Heart left ventricle (tissue), 16 donors: ENCODE measurements at regions not wholly inside any gene's neighbourhood (a gene's known extent, or its start where the extent isn't known, plus 50 kb on each side); places are given as distances from the start of the nearest gene placed in this dataset.
A peak's percentile ranks its signal among the peaks of the same experiment; 100 is the strongest.

Experiments used
- ATAC-seq, 4 donors: fragments of 200-7000 bp; cut with Tn5 transposase; one replicate each; pipeline ENCODE4 v1.9.1; 2020 to 2022; ENCODE audit warnings: moderate library complexity in 4 of 4, mild to moderate bottlenecking in 3 of 4, moderate number of reproducible peaks in 1 of 4
- DNase-seq, 5 donors: peaks; one replicate each; pipeline ENCODE4 v3.0.0-alpha.2; 2020
- H3K27ac ChIP-seq, 12 donors: fragments of 200-600 bp; sonication (generic) in 4 of 12; one replicate each; pipeline versions ENCODE4 v1.5.0 to v1.8.0; 2016 to 2022; ENCODE audit warnings: mild to moderate bottlenecking in 2 of 12
- H3K27me3 ChIP-seq, 9 donors: fragments of 200-600 bp; sonication (generic) in 2 of 9; one replicate each; pipeline versions ENCODE4 v1.5.1 to v1.8.0; 2016 to 2022; ENCODE audit warnings: mild to moderate bottlenecking in 3 of 9
- H3K36me3 ChIP-seq, 9 donors: fragments of 200-600 bp; sonication (generic) in 2 of 9; one replicate each; pipeline versions ENCODE4 v1.5.0 to v1.8.0; 2018 to 2022; ENCODE audit warnings: mild to moderate bottlenecking in 2 of 9
- H3K4me1 ChIP-seq, 12 donors: fragments of 200-600 bp; sonication (generic) in 4 of 12; one replicate each; pipeline versions ENCODE4 v1.5.0 to v1.8.0; 2016 to 2022; ENCODE audit warnings: mild to moderate bottlenecking in 3 of 12
- H3K4me3 ChIP-seq, 12 donors: fragments of 200-600 bp; sonication (generic) in 4 of 12; one replicate each; pipeline versions ENCODE4 v1.5.0 to v1.8.0; 2017 to 2022; ENCODE audit warnings: mild to moderate bottlenecking in 9 of 12, moderate library complexity in 4 of 12
- H3K9me3 ChIP-seq, 12 donors: fragments of 200-600 bp; sonication (generic) in 4 of 12; one replicate each; pipeline versions ENCODE4 v1.5.0 to v1.8.0; 2016 to 2022; ENCODE audit warnings: mild to moderate bottlenecking in 1 of 12
- CTCF ChIP-seq, 12 donors: fragments of 200-600 bp; sonication (generic) in 4 of 12; IDR thresholded peaks; one replicate each; pipeline versions ENCODE4 v1.5.0 to v1.8.0; 2018 to 2022; ENCODE audit warnings: antibody characterized with exemption in 12 of 12, mild to moderate bottlenecking in 5 of 12
- POLR2A ChIP-seq, 2 donors: fragments of 450-650 bp; IDR thresholded peaks; one replicate each; pipeline ENCODE4 v1.6.1; 2017; ENCODE audit warnings: antibody characterized with exemption in 2 of 2, mild to moderate bottlenecking in 2 of 2, moderate library complexity in 2 of 2
- WGBS, 4 donors: extraction: QIAGEN DNeasy Blood & Tissue Kit in 2 of 4; methylation state at CpG; one replicate each; pipeline versions ENCODE4 v1.1.5 to v1.1.7; 2013 to 2018; 5-methylcytosine and 5-hydroxymethylcytosine counted together
- intact Hi-C, 10 donors: fragments of 100-400 bp; cut with DNase I; formaldehyde crosslinking; loops; one replicate each; pipeline versions ENCODE4 v1.11.1 to v1.14.2; 2022
- donor health status: ischemic (EF 13 %, LVEDD 7.1; RV severe dilation, severe dysfunction).
- donor health status: healthy with polysubstance abuse.
- donor health status: DM: no; HTN: yes; CAD: no.
- donor health status: DM: no; HTN: no; CAD: no.
- donor health status: ischemic (EF 25% LVEDD 6.9; RV normal size, moderate dysfunction).
- donor health status: ischemic (EF 25% LVEDD 5.7; RV mildly dilated, moderate dysfunction).
- donor health status: healthy.
- donor health status: DM: yes; HTN: yes; CAD: no.
- donor health status: ischemic (EF 35%, LVEDD 5.7; RV mildly dilated, moderate dysfunction).
- donor health status: nonischemic (EF 11% LVEDD 7.7; RV severe dilation, severe dysfunction).
- donor health status: DM: yes; HTN: yes; CAD: no.
- donor health status: PGD.
- donor health status: ischemic (EF 29% LVEDD 5.4; RV normal size, mild dysfunction).
- donor health status: nonischemic (EF 23%, LVEDD 6.1; RV moderate dilation, normal function).

GRCh38 chr2:38178556-38179419 lies 102.8 kb upstream of the CYP1B1 start:
- Histone ChIP-seq H3K36me3 (no peaks in the 10 kb centered on the region), H3K4me3 (no peak overlapping the region), H3K4me1 (peaks cover 0 to 54% (median 2%) of the 10 kb centered on the region in 12 donors), H3K27me3 (no peaks in the 10 kb centered on the region), H3K9me3 (no peaks in the 10 kb centered on the region), H3K27ac (peak overlapping the region; percentile 11 to 86 (median 44))
- peak; percentile 51 to 63 (median 55) for ATAC-seq
- 48 to 61% (median 53%) methylated on average over 5 of the region's 5 CpGs for WGBS, 4 donors
- TF ChIP-seq CTCF (IDR thresholded peaks at IDR 0.05) = no peak
- no peak for TF ChIP-seq POLR2A (IDR thresholded peaks at IDR 0.05)
- intact Hi-C loops = loop anchor here in 1 of 10 donors (10.0 kb wide), 1 partner anchor 56 kb away; no protein-coding TSS in a partner anchor
- peak in 2 of 5 donors; percentile 33 to 35 for DNase-seq

DNA sequence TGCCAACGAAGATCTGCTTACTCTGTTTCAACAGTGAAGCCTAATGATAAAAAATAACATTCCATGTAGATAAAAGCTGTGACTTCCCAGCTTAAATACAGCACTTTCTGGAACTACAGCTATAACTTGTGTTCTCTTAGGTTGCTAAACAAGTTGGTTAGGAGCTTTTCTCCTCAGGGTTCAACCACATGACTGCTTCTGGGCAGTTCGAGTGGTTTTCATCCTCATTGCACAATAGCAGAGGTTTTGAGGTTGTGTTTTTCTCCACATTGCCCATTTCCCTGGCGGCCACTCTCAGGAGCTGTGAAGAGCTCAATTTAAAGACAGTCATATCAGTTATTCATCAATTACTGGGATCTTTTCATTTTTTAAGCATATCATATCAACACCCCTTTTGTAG lies 102.2 kb upstream of the CYP1B1 start:
- no peak overlapping the region for H3K4me3 ChIP-seq
- DNase-seq (peak in 2 of 5 donors; percentile 34 to 43), ATAC-seq (peak; percentile 39 to 70 (median 52))
- peak overlapping the region; percentile 11 to 86 (median 44) for H3K27ac ChIP-seq
- no peaks in the 10 kb centered on the region for H3K9me3 ChIP-seq
- 69 to 73% (median 71%) methylated on average over 3 of the region's 3 CpGs for WGBS, 4 donors
- TF ChIP-seq CTCF (IDR thresholded peaks at IDR 0.05) (no peak), POLR2A (IDR thresholded peaks at IDR 0.05) (no peak)
- intact Hi-C loops = loop anchor here in 1 of 10 donors (10.0 kb wide), 1 partner anchor 57 kb away; no protein-coding TSS in a partner anchor
- peaks cover 0 to 59% (median 2%) of the 10 kb centered on the region in 12 donors for H3K4me1 ChIP-seq
- no peaks in the 10 kb centered on the region for H3K36me3 ChIP-seq
- no peaks in the 10 kb centered on the region for H3K27me3 ChIP-seq

DNA sequence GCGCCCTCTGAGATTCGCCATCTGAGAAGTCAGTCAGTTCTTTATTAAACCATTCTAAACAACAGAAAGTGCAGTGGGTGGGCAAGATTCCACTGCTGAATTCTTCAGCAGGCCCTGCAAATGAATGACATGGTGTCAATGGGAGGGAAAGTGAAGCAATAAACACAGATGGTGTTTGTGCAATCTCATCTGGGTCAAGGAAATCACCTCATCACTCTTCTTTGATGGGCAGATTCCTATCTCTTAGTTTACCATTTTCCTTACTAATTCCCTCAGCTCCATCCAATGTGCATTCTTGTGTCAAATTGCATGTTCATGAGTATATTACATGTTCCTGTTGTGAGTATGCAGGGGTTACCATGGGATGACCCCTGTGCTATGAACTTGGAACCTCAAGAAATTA lies 100.7 kb upstream of the CYP1B1 start:
- intact Hi-C loops = loop anchor here in 1 of 10 donors (10.0 kb wide), 1 partner anchor 58 kb away; no protein-coding TSS in a partner anchor
- H3K27ac ChIP-seq = peak overlapping the region in 5 of 12 donors; percentile 14 to 86 (median 42)
- no peaks in the 10 kb centered on the region for H3K27me3 ChIP-seq
- no peaks in the 10 kb centered on the region for H3K36me3 ChIP-seq
- no peak for TF ChIP-seq POLR2A (IDR thresholded peaks at IDR 0.05)
- no peak for TF ChIP-seq CTCF (IDR thresholded peaks at IDR 0.05)
- H3K4me1 ChIP-seq = peaks cover 0 to 59% (median 2%) of the 10 kb centered on the region in 12 donors
- H3K9me3 ChIP-seq = no peaks in the 10 kb centered on the region
- no peak overlapping the region for H3K4me3 ChIP-seq
- WGBS, 4 donors = 87 to 100% (median 97%) methylated on average over 2 of the region's 2 CpGs
- ATAC-seq (no peak), DNase-seq (no peak)
